WERI-Rb-1 (cell line): ENCODE measurements at regions not wholly inside any gene's neighbourhood (a gene's known extent, or its start where the extent isn't known, plus 50 kb on each side); places are given as distances from the start of the nearest gene placed in this dataset.

ENCODE experiments used
- DNase-seq: peaks from one replicate; pipeline ENCODE4 v3.0.0-alpha.2; 2020
- H3K27ac ChIP-seq: fragments of 250-450 bp; sonication (Bioruptor Pico); 2 replicates; pipeline ENCODE4 v1.5.1; 2020; ENCODE audit warnings: mild to moderate bottlenecking, moderate library complexity
- H3K27me3 ChIP-seq: fragments of 250-450 bp; sonication (Bioruptor Pico); 2 replicates; pipeline ENCODE4 v1.5.1; 2021; ENCODE audit warnings: mild to moderate bottlenecking, low read depth, moderate library complexity; ENCODE audit not compliant: insufficient read depth, severe bottlenecking
- H3K36me3 ChIP-seq: fragments of 250-450 bp; sonication (Bioruptor Pico); 2 replicates; pipeline ENCODE4 v1.5.1; 2020; ENCODE audit warnings: mild to moderate bottlenecking, moderate library complexity
- H3K4me3 ChIP-seq: 2 replicates; pipeline ENCODE4 v1.5.1; 2011; ENCODE audit warnings: low read depth, mild to moderate bottlenecking, control low read depth, low read length
- H3K9me3 ChIP-seq: fragments of 250-450 bp; sonication (Bioruptor Pico); 2 replicates; pipeline ENCODE4 v1.5.1; 2021; ENCODE audit warnings: mild to moderate bottlenecking, moderate library complexity; ENCODE audit not compliant: severe bottlenecking
- TF ChIP-seq, protein P1 (sequence below): IDR thresholded peaks from 2 replicates; pipeline ENCODE4 v1.5.1; 2011; ENCODE audit warnings: low read depth, mild to moderate bottlenecking, control low read depth, inconsistent platforms, low read length

GRCh38 chr12:13887779-13888388 lies 93.5 kb downstream of the GRIN2B start:
- no peak for DNase-seq
- H3K27ac ChIP-seq: no peak overlapping the region
- no peaks in the 10 kb centered on the region for H3K9me3 ChIP-seq
- TF ChIP-seq, protein P1, sequence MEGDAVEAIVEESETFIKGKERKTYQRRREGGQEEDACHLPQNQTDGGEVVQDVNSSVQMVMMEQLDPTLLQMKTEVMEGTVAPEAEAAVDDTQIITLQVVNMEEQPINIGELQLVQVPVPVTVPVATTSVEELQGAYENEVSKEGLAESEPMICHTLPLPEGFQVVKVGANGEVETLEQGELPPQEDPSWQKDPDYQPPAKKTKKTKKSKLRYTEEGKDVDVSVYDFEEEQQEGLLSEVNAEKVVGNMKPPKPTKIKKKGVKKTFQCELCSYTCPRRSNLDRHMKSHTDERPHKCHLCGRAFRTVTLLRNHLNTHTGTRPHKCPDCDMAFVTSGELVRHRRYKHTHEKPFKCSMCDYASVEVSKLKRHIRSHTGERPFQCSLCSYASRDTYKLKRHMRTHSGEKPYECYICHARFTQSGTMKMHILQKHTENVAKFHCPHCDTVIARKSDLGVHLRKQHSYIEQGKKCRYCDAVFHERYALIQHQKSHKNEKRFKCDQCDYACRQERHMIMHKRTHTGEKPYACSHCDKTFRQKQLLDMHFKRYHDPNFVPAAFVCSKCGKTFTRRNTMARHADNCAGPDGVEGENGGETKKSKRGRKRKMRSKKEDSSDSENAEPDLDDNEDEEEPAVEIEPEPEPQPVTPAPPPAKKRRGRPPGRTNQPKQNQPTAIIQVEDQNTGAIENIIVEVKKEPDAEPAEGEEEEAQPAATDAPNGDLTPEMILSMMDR: no peak
- H3K4me3 ChIP-seq: no peak overlapping the region
- H3K27me3 ChIP-seq: no peaks in the 10 kb centered on the region
- H3K36me3 ChIP-seq: no peaks in the 10 kb centered on the region

GRCh38 chr12:13882176-13882575 lies 99.2 kb downstream of the GRIN2B start:
- no peak for DNase-seq
- TF ChIP-seq, protein P1: no peak

GRCh38 chr12:13880613-13881012 lies 100.8 kb downstream of the GRIN2B start:
- H3K36me3 ChIP-seq: no peaks in the 10 kb centered on the region
- no peaks in the 10 kb centered on the region for H3K9me3 ChIP-seq
- H3K27me3 ChIP-seq: no peaks in the 10 kb centered on the region
- no peak for DNase-seq
- TF ChIP-seq, protein P1: no peak
- no peak overlapping the region for H3K27ac ChIP-seq
- no peak overlapping the region for H3K4me3 ChIP-seq

More at GRCh38 chr12:13882176-13882575, 99.2 kb downstream of the GRIN2B start:
- Histone ChIP-seq H3K36me3 (no peaks in the 10 kb centered on the region), H3K4me3 (no peak overlapping the region), H3K9me3 (no peaks in the 10 kb centered on the region), H3K27me3 (no peaks in the 10 kb centered on the region), H3K27ac (no peak overlapping the region)

DNA sequence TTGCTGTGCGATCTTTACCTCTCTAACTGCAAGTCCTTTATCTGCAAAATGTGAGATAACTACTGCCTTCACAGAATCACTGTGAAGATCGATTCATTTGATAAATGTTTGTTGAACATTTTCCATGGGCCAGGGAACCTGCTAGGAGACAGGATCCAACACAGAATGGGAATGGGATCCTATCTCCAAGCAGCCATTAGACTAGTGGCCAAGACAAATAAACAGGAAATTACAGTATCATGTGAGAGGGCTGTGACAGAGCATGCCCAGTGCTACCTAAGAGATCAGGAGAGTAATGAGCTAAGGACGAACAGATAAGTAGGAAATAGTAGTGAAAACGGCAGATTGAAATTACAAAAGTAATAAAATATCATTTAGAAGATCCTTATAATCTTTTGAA lies 105.7 kb downstream of the GRIN2B start:
- H3K9me3 ChIP-seq: no peaks in the 10 kb centered on the region
- H3K27me3 ChIP-seq: no peaks in the 10 kb centered on the region
- TF ChIP-seq, protein P1: no peak
- DNase-seq: no peak
- H3K27ac ChIP-seq: no peak overlapping the region
- no peaks in the 10 kb centered on the region for H3K36me3 ChIP-seq
- H3K4me3 ChIP-seq: no peak overlapping the region

GRCh38 chr12:13870255-13870654 lies 111.1 kb downstream of the GRIN2B start:
- DNase-seq: no peak
- no peak overlapping the region for H3K27ac ChIP-seq
- no peaks in the 10 kb centered on the region for H3K36me3 ChIP-seq
- no peak overlapping the region for H3K4me3 ChIP-seq
- H3K27me3 ChIP-seq: no peaks in the 10 kb centered on the region
- no peaks in the 10 kb centered on the region for H3K9me3 ChIP-seq
- TF ChIP-seq, protein P1: no peak

GRCh38 chr12:13864081-13864673 lies 117.2 kb downstream of the GRIN2B start:
- no peak overlapping the region for H3K27ac ChIP-seq
- H3K4me3 ChIP-seq: no peak overlapping the region
- peak; percentile 77 for DNase-seq
- no peaks in the 10 kb centered on the region for H3K27me3 ChIP-seq
- no peaks in the 10 kb centered on the region for H3K36me3 ChIP-seq
- H3K9me3 ChIP-seq: no peaks in the 10 kb centered on the region
- TF ChIP-seq, protein P1: peak; percentile 93
